Duodenal mucosa (tissue), 2 donors: ENCODE measurements at regions not wholly inside any gene's neighbourhood (a gene's known extent, or its start where the extent isn't known, plus 50 kb on each side); places are given as distances from the start of the nearest gene placed in this dataset.

Source experiments
- H3K27ac ChIP-seq: one replicate; pipeline ENCODE4 v1.7.0; 2013; ENCODE audit warnings: low read depth, low read length
- H3K27me3 ChIP-seq, 2 donors: one replicate each; pipeline ENCODE4 v1.7.0; 2013; ENCODE audit warnings: low read length in 2 of 2, control low read depth in 1 of 2; ENCODE audit not compliant: insufficient read depth in 2 of 2, control insufficient read depth in 1 of 2
- H3K36me3 ChIP-seq, 2 donors: one replicate each; pipeline ENCODE4 v1.7.0; 2013; ENCODE audit warnings: low read length in 2 of 2, control low read depth in 1 of 2; ENCODE audit not compliant: insufficient read depth in 2 of 2, control insufficient read depth in 1 of 2
- H3K4me1 ChIP-seq, 2 donors: one replicate each; pipeline ENCODE4 v1.7.0; 2013; ENCODE audit warnings: low read length in 2 of 2, control low read depth in 1 of 2; ENCODE audit not compliant: insufficient read depth in 2 of 2, control insufficient read depth in 1 of 2
- H3K4me3 ChIP-seq, 2 donors: one replicate each; pipeline ENCODE4 v1.7.0; 2013; ENCODE audit warnings: low read length in 2 of 2, low read depth in 1 of 2
- H3K9ac ChIP-seq, 2 donors: one replicate each; pipeline ENCODE4 v1.7.0; 2013; ENCODE audit warnings: low read length in 2 of 2, low read depth in 1 of 2
- H3K9me3 ChIP-seq, 2 donors: one replicate each; pipeline ENCODE4 v1.7.0; 2013; ENCODE audit warnings: low read length in 2 of 2, control low read depth in 1 of 2; ENCODE audit not compliant: control insufficient read depth in 1 of 2

- H3K27ac ChIP-seq: no peak overlapping the region
- H3K9ac ChIP-seq: no peak overlapping the region
- peaks cover 29 to 44% of the 10 kb centered on the region in 2 donors for H3K4me1 ChIP-seq
- peak overlapping the region in 1 of 2 donors; percentile 19 for H3K4me3 ChIP-seq
- no peaks in the 10 kb centered on the region for H3K9me3 ChIP-seq
- H3K27me3 ChIP-seq: no peaks in the 10 kb centered on the region
- H3K36me3 ChIP-seq: no peaks in the 10 kb centered on the region
Observed at GRCh38 chr6:131363947-131364834, 208.8 kb upstream of the ARG1 start.

GRCh38 chr6:131366223-131366622 lies 206.8 kb upstream of the ARG1 start:
- no peak overlapping the region for H3K4me3 ChIP-seq
- H3K9me3 ChIP-seq: peaks cover 0 to 5% of the 10 kb centered on the region in 2 donors
- H3K4me1 ChIP-seq: peaks cover 29 to 44% of the 10 kb centered on the region in 2 donors
- no peak overlapping the region for H3K9ac ChIP-seq
- no peak overlapping the region for H3K27ac ChIP-seq
- H3K27me3 ChIP-seq: no peaks in the 10 kb centered on the region
- no peaks in the 10 kb centered on the region for H3K36me3 ChIP-seq

GRCh38 chr6:131367206-131367873 lies 205.7 kb upstream of the ARG1 start:
- no peak overlapping the region for H3K9ac ChIP-seq
- no peak overlapping the region for H3K27ac ChIP-seq
- H3K27me3 ChIP-seq: no peaks in the 10 kb centered on the region
- H3K4me1 ChIP-seq: peaks cover 29 to 44% of the 10 kb centered on the region in 2 donors
- H3K4me3 ChIP-seq: no peak overlapping the region
- peaks cover 0 to 5% of the 10 kb centered on the region in 2 donors for H3K9me3 ChIP-seq
- no peaks in the 10 kb centered on the region for H3K36me3 ChIP-seq

GRCh38 chr6:131368198-131368911 lies 204.7 kb upstream of the ARG1 start:
- H3K27ac ChIP-seq: no peak overlapping the region
- H3K27me3 ChIP-seq: no peaks in the 10 kb centered on the region
- no peak overlapping the region for H3K9ac ChIP-seq
- H3K4me1 ChIP-seq: peaks cover 29 to 44% of the 10 kb centered on the region in 2 donors
- H3K4me3 ChIP-seq: no peak overlapping the region
- peaks cover 0 to 5% of the 10 kb centered on the region in 2 donors for H3K9me3 ChIP-seq
- H3K36me3 ChIP-seq: no peaks in the 10 kb centered on the region

- peaks cover 7 to 11% of the 10 kb centered on the region in 2 donors for H3K4me1 ChIP-seq
- H3K36me3 ChIP-seq: no peaks in the 10 kb centered on the region
- no peak overlapping the region for H3K27ac ChIP-seq
- H3K4me3 ChIP-seq: no peak overlapping the region
- H3K27me3 ChIP-seq: no peaks in the 10 kb centered on the region
- H3K9ac ChIP-seq: no peak overlapping the region
- H3K9me3 ChIP-seq: peaks cover 0 to 5% of the 10 kb centered on the region in 2 donors
Observed at GRCh38 chr6:131372535-131372934, 200.5 kb upstream of the ARG1 start.

- Histone ChIP-seq H3K9me3 (no peaks in the 10 kb centered on the region), H3K36me3 (no peaks in the 10 kb centered on the region), H3K9ac (no peak overlapping the region), H3K27ac (no peak overlapping the region), H3K27me3 (no peaks in the 10 kb centered on the region), H3K4me3 (no peak overlapping the region), H3K4me1 (no peaks in the 10 kb centered on the region)
Observed at GRCh38 chr6:131377112-131377705, 195.8 kb upstream of the ARG1 start.

GRCh38 chr6:131378874-131379273 lies 194.2 kb upstream of the ARG1 start:
- no peaks in the 10 kb centered on the region for H3K9me3 ChIP-seq
- H3K4me1 ChIP-seq: no peaks in the 10 kb centered on the region
- H3K9ac ChIP-seq: no peak overlapping the region
- H3K4me3 ChIP-seq: no peak overlapping the region
- no peak overlapping the region for H3K27ac ChIP-seq
- no peaks in the 10 kb centered on the region for H3K36me3 ChIP-seq
- H3K27me3 ChIP-seq: no peaks in the 10 kb centered on the region

- H3K9me3 ChIP-seq: no peaks in the 10 kb centered on the region
- H3K9ac ChIP-seq: no peak overlapping the region
- no peaks in the 10 kb centered on the region for H3K27me3 ChIP-seq
- no peak overlapping the region for H3K4me3 ChIP-seq
- no peaks in the 10 kb centered on the region for H3K36me3 ChIP-seq
- no peak overlapping the region for H3K27ac ChIP-seq
- no peaks in the 10 kb centered on the region for H3K4me1 ChIP-seq
Observed at GRCh38 chr6:131379948-131380347, 193.1 kb upstream of the ARG1 start.

- Histone ChIP-seq H3K27me3 (no peaks in the 10 kb centered on the region), H3K27ac (no peak overlapping the region), H3K9ac (no peak overlapping the region), H3K4me1 (no peaks in the 10 kb centered on the region), H3K36me3 (no peaks in the 10 kb centered on the region), H3K9me3 (no peaks in the 10 kb centered on the region), H3K4me3 (no peak overlapping the region)
Observed at GRCh38 chr6:131381052-131381708, 191.8 kb upstream of the ARG1 start.
